HepG2 (cell line): ENCODE measurements at regions not wholly inside any gene's neighbourhood (a gene's known extent, or its start where the extent isn't known, plus 50 kb on each side); places are given as distances from the start of the nearest gene placed in this dataset.

ENCODE experiments used
- ADNP ChIP-seq: sonication (generic); formaldehyde crosslinking; IDR thresholded peaks from 2 replicates; pipeline ENCODE4 v1.4.0; 2020; ENCODE audit warnings: missing genetic modification reagents
- ARHGAP35 ChIP-seq: sonication (generic); formaldehyde crosslinking; IDR thresholded peaks from 2 replicates; pipeline ENCODE4 v1.9.0; 2022; ENCODE audit warnings: mild to moderate bottlenecking, inconsistent platforms, moderate library complexity, missing genetic modification reagents, borderline replicate concordance
- ARNT2 ChIP-seq: sonication (generic); formaldehyde crosslinking; IDR thresholded peaks from 2 replicates; pipeline ENCODE4 v1.8.0; 2022; ENCODE audit warnings: mild to moderate bottlenecking, low read depth, missing genetic modification reagents, moderate library complexity
- EHMT2 ChIP-seq: fragments of 200-600 bp; sonication (generic); IDR thresholded peaks from 2 replicates; pipeline ENCODE4 v1.7.0; 2017; ENCODE audit warnings: antibody characterized with exemption, low read depth, low read length, borderline replicate concordance
- GABPB1 ChIP-seq: IDR thresholded peaks from 2 replicates; pipeline ENCODE4 v1.6.1; 2016; ENCODE audit warnings: mild to moderate bottlenecking, missing genetic modification reagents, moderate library complexity, missing compliant biosample characterization
- GMEB1 ChIP-seq: sonication (generic); formaldehyde crosslinking; IDR thresholded peaks from 2 replicates; pipeline ENCODE4 v1.5.1; 2020; ENCODE audit warnings: missing genetic modification reagents, mild to moderate bottlenecking, borderline replicate concordance
- GTF2F1 ChIP-seq: fragments of 150-350 bp; IDR thresholded peaks from 2 replicates; pipeline ENCODE4 v1.6.1; 2014; ENCODE audit warnings: low read length
- MAZ ChIP-seq, 2 experiments: sonication (generic) in 1 of 2; formaldehyde crosslinking in 1 of 2; IDR thresholded peaks; 2 replicates each; pipeline versions ENCODE4 v1.5.0 to v1.6.1; 2012 to 2020; ENCODE audit warnings: low read depth in 2 of 2, mild to moderate bottlenecking in 2 of 2, borderline replicate concordance in 1 of 2, improper control_type of control experiment in 1 of 2, low read length in 1 of 2, missing genetic modification reagents in 1 of 2, moderate library complexity in 1 of 2
- NBN ChIP-seq: fragments of 450-650 bp; conservative IDR thresholded peaks from 2 replicates; pipeline ENCODE4 v1.6.1; 2017
- SALL2 ChIP-seq: sonication (generic); formaldehyde crosslinking; IDR thresholded peaks from 2 replicates; pipeline ENCODE4 v1.8.1; 2023; ENCODE audit warnings: mild to moderate bottlenecking, missing genetic modification reagents, inconsistent platforms
- UBTF ChIP-seq: sonication (generic); formaldehyde crosslinking; IDR thresholded peaks from 2 replicates; pipeline ENCODE4 v1.4.0; 2020; ENCODE audit warnings: mild to moderate bottlenecking, missing genetic modification reagents
- ZFY ChIP-seq: sonication (generic); formaldehyde crosslinking; IDR thresholded peaks from 2 replicates; pipeline ENCODE4 v1.4.0; 2020; ENCODE audit warnings: missing genetic modification reagents
- ZIK1 ChIP-seq: sonication (generic); formaldehyde crosslinking; IDR thresholded peaks from 2 replicates; pipeline ENCODE4 v1.5.0; 2020; ENCODE audit warnings: mild to moderate bottlenecking, low read depth, missing genetic modification reagents, borderline replicate concordance
- ZMYM2 ChIP-seq: sonication (generic); formaldehyde crosslinking; IDR thresholded peaks from 2 replicates; pipeline ENCODE4 v1.8.0; 2022; ENCODE audit warnings: mild to moderate bottlenecking, missing genetic modification reagents
- ZNF354B ChIP-seq: sonication (generic); formaldehyde crosslinking; IDR thresholded peaks from 2 replicates; pipeline ENCODE4 v1.8.0; 2022; ENCODE audit warnings: mild to moderate bottlenecking, missing genetic modification reagents
- ZNF451 ChIP-seq: sonication (generic); formaldehyde crosslinking; IDR thresholded peaks from 2 replicates; pipeline ENCODE4 v1.5.0; 2020; ENCODE audit warnings: mild to moderate bottlenecking, missing genetic modification reagents
- ZNF501 ChIP-seq: sonication (generic); formaldehyde crosslinking; IDR thresholded peaks from 2 replicates; pipeline ENCODE4 v1.5.1; 2020; ENCODE audit warnings: mild to moderate bottlenecking, moderate library complexity, missing genetic modification reagents
- ZNF510 ChIP-seq: sonication (generic); formaldehyde crosslinking; IDR thresholded peaks from 2 replicates; pipeline ENCODE4 v1.4.0; 2020; ENCODE audit warnings: low read depth, mild to moderate bottlenecking, missing genetic modification reagents
- ZNF572 ChIP-seq: sonication (generic); formaldehyde crosslinking; IDR thresholded peaks from 2 replicates; pipeline ENCODE4 v1.5.1; 2020; ENCODE audit warnings: mild to moderate bottlenecking, missing genetic modification reagents
- ZNF652 ChIP-seq: IDR thresholded peaks from 2 replicates; pipeline ENCODE4 v1.6.1; 2016; ENCODE audit warnings: low read depth, borderline replicate concordance
- ZNF660 ChIP-seq: sonication (generic); formaldehyde crosslinking; IDR thresholded peaks from 2 replicates; pipeline ENCODE4 v1.5.1; 2020; ENCODE audit warnings: mild to moderate bottlenecking, low read depth, missing genetic modification reagents, borderline replicate concordance
- ZNF800 ChIP-seq: sonication (generic); formaldehyde crosslinking; IDR thresholded peaks from 2 replicates; pipeline ENCODE4 v1.4.0; 2020; ENCODE audit warnings: missing genetic modification reagents
- ZSCAN25 ChIP-seq: sonication (generic); formaldehyde crosslinking; IDR thresholded peaks from 2 replicates; pipeline ENCODE4 v1.8.0; 2022; ENCODE audit warnings: mild to moderate bottlenecking, missing genetic modification reagents
- ZZZ3 ChIP-seq: sonication (generic); formaldehyde crosslinking; IDR thresholded peaks from 2 replicates; pipeline ENCODE4 v1.4.0; 2020; ENCODE audit warnings: missing genetic modification reagents, mild to moderate bottlenecking, borderline replicate concordance

- no peak for TF ChIP-seq ZNF510 (CRISPR knock-in tag)
- peak; percentile 29; the same call in 1 of the 2 replicates for TF ChIP-seq ARNT2 (CRISPR knock-in tag)
- no peak for TF ChIP-seq ZZZ3
- no peak for TF ChIP-seq MAZ (IDR thresholded peaks at IDR 0.05; ENCODE audit: borderline replicate concordance, low read depth, low read length)
- TF ChIP-seq MAZ (CRISPR knock-in tag; IDR thresholded peaks at IDR 0.05; ENCODE audit: low read depth), result 0 out of 2 replicates have a peak, but pooled peaks have one; percentile 33
- no peak for TF ChIP-seq EHMT2
- no peak for TF ChIP-seq ZNF660 (CRISPR knock-in tag)
- no peak for TF ChIP-seq ZNF652 (CRISPR knock-in tag)
- TF ChIP-seq GMEB1, result no peak
- no peak for TF ChIP-seq ADNP (CRISPR knock-in tag)
- no peak for TF ChIP-seq ARHGAP35 (CRISPR knock-in tag)
- TF ChIP-seq ZNF354B (CRISPR knock-in tag), result no peak
- peak; percentile 34; the same call in 1 of the 2 replicates for TF ChIP-seq ZNF501 (CRISPR knock-in tag)
- TF ChIP-seq NBN, result no peak
- TF ChIP-seq GTF2F1, result no peak
- TF ChIP-seq GABPB1 (CRISPR knock-in tag), result peak; percentile 22; the same call in 1 of the 2 replicates
- no peak for TF ChIP-seq ZNF451
- no peak for TF ChIP-seq ZMYM2 (CRISPR knock-in tag)
- peak; percentile 65 for TF ChIP-seq UBTF
- TF ChIP-seq ZNF572 (CRISPR knock-in tag), result no peak
- TF ChIP-seq ZSCAN25, result no peak
- no peak for TF ChIP-seq ZIK1
- 0 out of 2 replicates have a peak, but pooled peaks have one; percentile 30 for TF ChIP-seq SALL2 (CRISPR knock-in tag)
- peak; percentile 81 for TF ChIP-seq ZNF800
- TF ChIP-seq ZFY (CRISPR knock-in tag), result peak; percentile 18
Measured at GRCh38 chr12:107843351-107844311, 69.1 kb downstream of the ASCL4 start (continued).
